ENCODE measurements at regions not wholly inside any gene's neighbourhood (a gene's known extent, or its start where the extent isn't known, plus 50 kb on each side); places are given as distances from the start of the nearest gene placed in this dataset.

DNA sequence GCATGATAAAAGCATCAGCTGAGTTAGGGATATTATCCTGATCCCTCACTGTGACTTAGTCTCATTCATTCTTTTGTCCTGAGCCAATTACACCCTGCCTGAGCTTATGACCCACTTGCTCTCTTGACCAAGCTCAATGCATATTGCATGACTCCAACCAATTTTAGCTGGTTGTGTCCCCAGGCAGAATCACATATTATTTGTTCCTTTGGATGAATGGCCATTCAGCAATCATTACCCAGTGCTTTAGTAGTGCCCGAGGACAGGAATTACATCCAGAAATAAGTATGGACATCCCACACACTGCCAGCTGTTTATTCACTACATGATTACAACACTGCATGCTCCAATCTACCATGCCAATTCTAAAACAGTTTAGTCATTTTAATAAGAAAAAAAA, 322.5 kb downstream of the ZBBX start:
- no peak for DNase-seq (ENCODE audit: low read depth, low spot score)
- H3K4me3 ChIP-seq (ENCODE audit: low read depth, low read length) = no peak overlapping the region
- in situ Hi-C loops (cut with HindIII; ENCODE audit: low sequenced_read_pairs) = no loop called here
- TF ChIP-seq CTCF (IDR thresholded peaks at IDR 0.05; ENCODE audit: low read depth, low read length) = no peak

DNA sequence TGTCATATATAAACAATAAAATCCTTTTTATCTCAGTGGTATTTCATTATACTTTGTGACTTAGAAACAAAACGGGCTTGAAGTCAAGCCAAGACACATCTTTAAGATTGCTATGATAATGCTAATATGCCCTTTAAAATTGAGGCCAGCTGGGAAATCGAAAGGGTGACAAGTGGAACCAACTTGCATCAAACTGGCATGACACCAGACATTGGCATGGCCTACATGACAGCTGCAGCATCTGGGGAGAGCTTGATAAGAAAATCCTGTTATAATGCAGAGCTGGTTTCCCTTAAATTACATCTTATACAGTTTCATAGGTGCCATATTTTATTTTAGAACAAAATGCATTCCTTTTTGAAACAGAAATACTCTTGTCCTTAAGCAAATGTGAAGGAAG, 325.2 kb downstream of the ZBBX start:
- H3K4me3 ChIP-seq (ENCODE audit: low read depth, low read length) = no peak overlapping the region
- in situ Hi-C loops (cut with HindIII; ENCODE audit: low sequenced_read_pairs) = no loop called here
- DNase-seq (ENCODE audit: low read depth, low spot score) = no peak
- TF ChIP-seq CTCF (IDR thresholded peaks at IDR 0.05; ENCODE audit: low read depth, low read length) = no peak

- in situ Hi-C loops (cut with HindIII; ENCODE audit: low sequenced_read_pairs) = no loop called here
- DNase-seq (ENCODE audit: low read depth, low spot score) = no peak
- TF ChIP-seq CTCF (IDR thresholded peaks at IDR 0.05; ENCODE audit: low read depth, low read length) = no peak
- H3K4me3 ChIP-seq (ENCODE audit: low read depth, low read length) = no peak overlapping the region
Measured at GRCh38 chr3:167051421-167051820, 328.7 kb downstream of the ZBBX start.

- TF ChIP-seq CTCF (IDR thresholded peaks at IDR 0.05; ENCODE audit: low read depth, low read length) = no peak
- H3K4me3 ChIP-seq (ENCODE audit: low read depth, low read length) = no peak overlapping the region
- in situ Hi-C loops (cut with HindIII; ENCODE audit: low sequenced_read_pairs) = no loop called here
- no peak for DNase-seq (ENCODE audit: low read depth, low spot score)
Measured at GRCh38 chr3:167033866-167034265, 346.2 kb downstream of the ZBBX start.

- DNase-seq (ENCODE audit: low read depth, low spot score) = peak; percentile 71
- peak; percentile 61 for TF ChIP-seq CTCF (IDR thresholded peaks at IDR 0.05; ENCODE audit: low read depth, low read length)
- in situ Hi-C loops (cut with HindIII; ENCODE audit: low sequenced_read_pairs) = no loop called here
- H3K4me3 ChIP-seq (ENCODE audit: low read depth, low read length) = no peak overlapping the region
Measured at GRCh38 chr3:167032267-167032876, 347.7 kb downstream of the ZBBX start.

DNA sequence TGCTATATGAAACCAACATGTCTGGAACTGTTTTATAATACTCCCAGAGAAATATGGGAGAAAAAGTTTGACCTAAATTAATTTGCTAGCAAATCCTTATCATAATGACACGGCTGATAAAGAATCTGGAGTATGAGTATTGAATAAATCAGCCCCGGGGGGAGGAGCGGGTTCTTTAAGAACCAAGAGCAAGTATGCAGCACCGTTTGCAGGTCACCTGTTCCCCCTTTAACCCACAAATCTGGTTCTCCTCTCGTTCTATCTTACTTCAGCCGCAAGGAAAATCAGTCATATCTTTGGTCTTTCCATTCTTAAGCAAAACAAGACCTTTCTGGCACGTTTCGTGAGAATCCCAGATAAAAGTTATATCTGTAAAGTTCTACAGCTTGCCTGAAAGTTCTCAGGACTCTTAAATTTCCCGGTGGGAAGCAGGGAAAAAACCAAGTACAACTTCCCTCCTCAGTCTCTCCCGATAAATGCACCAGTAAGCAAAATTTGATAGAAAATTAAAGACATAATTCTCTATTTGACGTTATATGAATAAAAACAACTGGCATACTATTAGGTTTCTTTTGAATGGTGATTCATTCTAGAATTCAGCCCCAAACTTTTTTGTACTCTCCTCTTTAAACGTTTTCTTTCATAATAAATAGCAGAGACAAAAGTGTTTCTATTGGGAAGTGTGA, 348.6 kb downstream of the ZBBX start:
- DNase-seq (ENCODE audit: low read depth, low spot score) = no peak
- in situ Hi-C loops (cut with HindIII; ENCODE audit: low sequenced_read_pairs) = no loop called here
- H3K4me3 ChIP-seq (ENCODE audit: low read depth, low read length) = no peak overlapping the region
- no peak for TF ChIP-seq CTCF (IDR thresholded peaks at IDR 0.05; ENCODE audit: low read depth, low read length)

Data from astrocyte of the spinal cord (primary cell).